NT2/D1 (cell line): ENCODE measurements at regions not wholly inside any gene's neighbourhood (a gene's known extent, or its start where the extent isn't known, plus 50 kb on each side); places are given as distances from the start of the nearest gene placed in this dataset.

Experiments
- SUZ12 ChIP-seq: IDR thresholded peaks from 2 replicates; pipeline ENCODE4 v1.6.1; 2011; ENCODE audit not compliant: insufficient read length, insufficient read depth; ENCODE audit errors: extremely low read depth
- YY1 ChIP-seq: IDR thresholded peaks from 2 replicates; pipeline ENCODE4 v1.6.1; 2011; ENCODE audit not compliant: insufficient read length, insufficient read depth
- ZNF274 ChIP-seq: IDR thresholded peaks from 2 replicates; pipeline ENCODE4 v1.6.1; 2011; ENCODE audit warnings: mild to moderate bottlenecking, low read depth, low read length

- TF ChIP-seq SUZ12 (no peak), YY1 (no peak), ZNF274 (no peak)
Measured at GRCh38 chr4:64940698-64941097, 531.4 kb upstream of the TECRL start.
